GM12878 (cell line): ENCODE measurements at regions not wholly inside any gene's neighbourhood (a gene's known extent, or its start where the extent isn't known, plus 50 kb on each side); places are given as distances from the start of the nearest gene placed in this dataset.

ENCODE experiments used
- ATAC-seq: fragments of 200-7000 bp; cut with Tn5 transposase; 3 replicates; pipeline ENCODE4 v1.9.1; 2020; ENCODE audit warnings: mild to moderate bottlenecking, moderate library complexity
- BruUV-seq: library from RNA; stranded (reverse); fragments of 400-500 nt; replicated peaks from 2 replicates; lab custom pipeline; 2021; lab: Mats Ljungman, UMichigan
- CTCF ChIA-PET: fragments of 300-600 bp; sonication (Branson Sonifier 250); formaldehyde crosslinking; extraction: SDS; loops from one replicate; lab custom pipeline; 2021; ENCODE audit warnings: inconsistent platforms; lab: Yijun Ruan, JAX
- POLR2A ChIA-PET: fragments of 350-600 bp; formaldehyde crosslinking; extraction: SDS; loops from one replicate; lab custom pipeline; 2021; ENCODE audit warnings: inconsistent platforms; lab: Charles Lee
- RAD21 ChIA-PET: fragments of 300-600 bp; sonication (Branson Sonifier 250); formaldehyde crosslinking; loops from one replicate; lab custom pipeline; 2023; ENCODE audit warnings: antibody characterized with exemption; ENCODE audit not compliant: unreplicated experiment; lab: Charles Lee
- SMC1A ChIA-PET: fragments of 300-600 bp; sonication (Branson Sonifier 250); formaldehyde crosslinking; loops from one replicate; lab custom pipeline; 2023; ENCODE audit not compliant: unreplicated experiment, uncharacterized antibody; lab: Charles Lee
- DNase-seq: peaks from one replicate; pipeline ENCODE4 v3.0.0-alpha.2; 2011; ENCODE audit warnings: low read depth, low spot score
- FAIRE-seq: peaks from 3 replicates; lab custom pipeline; 2011; peaks lifted over from hg19 to GRCh38; lab: Jason Lieb, UNC
- H2AFZ ChIP-seq: 2 replicates; pipeline ENCODE4 v1.6.0; 2011; ENCODE audit warnings: low read depth, low read length, control low read depth; ENCODE audit not compliant: control insufficient read depth
- H3K27ac ChIP-seq: 2 replicates; pipeline ENCODE4 v1.5.1; 2011; ENCODE audit warnings: control low read depth; ENCODE audit not compliant: control insufficient read depth, insufficient read depth
- H3K27me3 ChIP-seq, 2 experiments: replicated peaks in 1 of 2; 2 replicates each; pipeline versions ENCODE4 v1.6.0 to v1.6.1; 2011; ENCODE audit warnings: low read length in 1 of 2; ENCODE audit not compliant: control insufficient read depth in 2 of 2, insufficient read depth in 2 of 2
- H3K36me3 ChIP-seq, 2 experiments: 2 replicates each; pipeline ENCODE4 v1.5.1; 2011; ENCODE audit warnings: low read length in 1 of 2; ENCODE audit not compliant: control insufficient read depth in 2 of 2, insufficient read depth in 2 of 2
- H3K4me1 ChIP-seq: 2 replicates; pipeline ENCODE4 v1.6.1; 2011; ENCODE audit warnings: mild to moderate bottlenecking, low read length, moderate library complexity, mixed read lengths; ENCODE audit not compliant: control insufficient read depth, insufficient read depth
- H3K4me2 ChIP-seq: 2 replicates; pipeline ENCODE4 v1.6.0; 2011; ENCODE audit warnings: control low read depth; ENCODE audit not compliant: control insufficient read depth, insufficient read depth
- H3K4me3 ChIP-seq: fragments of 200-600 bp; sonication (generic); 2 replicates; pipeline ENCODE4 v1.5.1; 2016
- H3K79me2 ChIP-seq: 2 replicates; pipeline ENCODE4 v1.6.0; 2011; ENCODE audit warnings: low read length; ENCODE audit not compliant: control insufficient read depth, insufficient read depth
- H3K9ac ChIP-seq: 2 replicates; pipeline ENCODE4 v1.8.0; 2011; ENCODE audit warnings: low read length, control low read depth, mixed read lengths; ENCODE audit not compliant: control insufficient read depth, insufficient read depth
- H3K9me3 ChIP-seq: replicated peaks from 3 replicates; pipeline ENCODE4 v1.5.1; 2011; ENCODE audit warnings: mild to moderate bottlenecking, low read length; ENCODE audit not compliant: control insufficient read depth, insufficient read depth
- H4K20me1 ChIP-seq: 2 replicates; pipeline ENCODE4 v1.6.0; 2011; ENCODE audit not compliant: control insufficient read depth, insufficient read depth
- CBX5 ChIP-seq: sonication (generic); IDR thresholded peaks from 2 replicates; pipeline ENCODE4 v1.6.1; 2016; ENCODE audit warnings: low read depth, moderate library complexity, mild to moderate bottlenecking, inconsistent platforms
- CHD1 ChIP-seq: IDR thresholded peaks from 2 replicates; pipeline ENCODE4 v1.6.1; 2012; ENCODE audit warnings: low read depth, low read length, improper control_type of control experiment
- CHD4 ChIP-seq: fragments of 200-600 bp; sonication (generic); IDR thresholded peaks from 2 replicates; pipeline ENCODE4 v1.6.1; 2016; ENCODE audit warnings: mild to moderate bottlenecking
- CUX1 ChIP-seq: IDR thresholded peaks from 2 replicates; pipeline ENCODE4 v1.6.1; 2012; ENCODE audit warnings: improper control_type of control experiment, low read depth, low read length; ENCODE audit not compliant: insufficient replicate concordance
- E4F1 ChIP-seq: fragments of 450-650 bp; IDR thresholded peaks from 2 replicates; pipeline ENCODE4 v1.6.1; 2018; ENCODE audit warnings: borderline replicate concordance, mild to moderate bottlenecking; ENCODE audit not compliant: partially characterized antibody
- ETV6 ChIP-seq, 2 experiments: fragments of 450-650 bp in 1 of 2; IDR thresholded peaks in 1 of 2; conservative IDR thresholded peaks in 1 of 2; 2 replicates each; pipeline ENCODE4 v1.6.1; 2014; ENCODE audit warnings: antibody characterized with exemption in 1 of 2, borderline replicate concordance in 1 of 2, low read depth in 1 of 2, mild to moderate bottlenecking in 1 of 2, moderate library complexity in 1 of 2
- IKZF2 ChIP-seq, 2 experiments: fragments of 450-650 bp; IDR thresholded peaks; 2 replicates each; pipeline ENCODE4 v1.6.1; 2017; ENCODE audit warnings: mild to moderate bottlenecking in 2 of 2, moderate library complexity in 2 of 2
- JUNB ChIP-seq: IDR thresholded peaks from 2 replicates; pipeline ENCODE4 v1.6.1; 2016; ENCODE audit warnings: antibody characterized with exemption, mild to moderate bottlenecking
- NBN ChIP-seq: fragments of 450-650 bp; IDR thresholded peaks from 2 replicates; pipeline ENCODE4 v1.6.1; 2016
- RFX5 ChIP-seq: IDR thresholded peaks from 2 replicates; pipeline ENCODE4 v1.6.1; 2011; ENCODE audit warnings: low read depth, low read length, improper control_type of control experiment
- TAF1 ChIP-seq: IDR thresholded peaks from 2 replicates; pipeline ENCODE4 v1.6.1; 2011; ENCODE audit warnings: mild to moderate bottlenecking, low read depth, low read length, borderline replicate concordance
- TCF3 ChIP-seq: IDR thresholded peaks from 2 replicates; pipeline ENCODE4 v1.6.1; 2012; ENCODE audit warnings: low read depth, mild to moderate bottlenecking, low read length, borderline replicate concordance; ENCODE audit not compliant: insufficient read depth
- WGBS: methylation state at CpG from one replicate; pipeline ENCODE4 v1.1.6; 2016; ENCODE audit warnings: low lambda C conversion rate; ENCODE audit not compliant: insufficient replicate concordance, insufficient coverage; ENCODE audit errors: missing lambda C conversion rate; 5-methylcytosine and 5-hydroxymethylcytosine counted together
- in situ Hi-C: fragments of 300-500 bp; cut with MboI; formaldehyde crosslinking; loops from 9 replicates; pipeline ENCODE4 v1.14.3; 2018; ENCODE audit warnings: mixed read lengths
- intact Hi-C: fragments of 100-400 bp; cut with micrococcal nuclease; formaldehyde crosslinking; loops from one replicate; pipeline ENCODE4 v1.14.2; 2022; ENCODE audit not compliant: unreplicated experiment

DNA sequence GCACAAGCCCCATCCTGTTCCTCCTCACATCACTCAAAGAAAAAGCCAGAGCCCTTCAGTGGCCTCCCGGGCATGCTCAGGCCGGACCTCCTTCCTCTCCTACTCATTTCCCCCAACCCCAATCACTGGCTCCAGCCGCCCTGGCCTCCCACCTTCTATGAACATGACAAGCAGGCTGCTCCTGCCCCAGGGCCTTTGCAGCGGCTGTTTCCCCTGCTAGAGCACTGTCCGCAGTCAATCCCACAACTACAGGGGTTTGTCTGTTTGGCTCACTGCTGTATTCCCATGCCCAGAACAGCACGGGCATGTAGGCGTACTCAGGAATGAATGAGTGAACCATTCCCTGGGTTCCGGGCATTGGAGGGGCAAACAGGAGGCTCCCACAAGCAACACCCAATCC is 139.8 kb upstream of the PRR20G start (continued):
- no peak for TF ChIP-seq CBX5
- TF ChIP-seq TAF1: no peak
- no peak for TF ChIP-seq NBN
- TF ChIP-seq ETV6 (conservative IDR thresholded peaks at IDR 0.05 in 1 of 2, IDR thresholded peaks at IDR 0.05 in 1 of 2; ENCODE audit: borderline replicate concordance in 1 of 2, low read depth in 1 of 2): no peak
- no peak for TF ChIP-seq CHD4
- TF ChIP-seq, all 136 proteins: peak for 0

DNA sequence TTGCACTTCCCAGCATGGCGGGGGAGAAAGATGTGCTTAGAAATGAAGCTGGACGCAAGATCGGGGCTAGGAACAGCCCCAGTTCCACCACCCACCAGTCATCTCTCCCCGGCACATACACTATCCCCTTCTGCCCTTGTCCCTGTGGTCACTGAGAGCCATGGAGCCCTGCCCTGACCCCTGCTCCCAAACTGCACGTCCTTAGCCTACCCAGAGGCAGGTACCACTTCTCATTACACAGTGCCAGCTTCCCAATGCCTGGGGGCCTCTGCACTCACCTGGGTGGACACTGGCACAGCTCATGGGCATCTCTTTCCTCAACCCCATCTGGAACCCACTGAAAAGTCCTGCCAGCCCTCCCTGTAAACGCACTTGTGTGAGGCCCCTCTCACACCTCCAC is 139.3 kb upstream of the PRR20G start:
- WGBS: 21% methylated on average over 6 of the region's 6 CpGs
- ATAC-seq: no peak
- no peak for TF ChIP-seq NBN
- TF ChIP-seq E4F1: no peak
- TF ChIP-seq TCF3: no peak
- no peak for TF ChIP-seq JUNB
- no peak for TF ChIP-seq IKZF2 (IDR thresholded peaks at IDR 0.05)
- TF ChIP-seq CHD1: no peak
- no peak for TF ChIP-seq RFX5
- TF ChIP-seq CUX1: no peak
- no peak overlapping the region for H3K27ac ChIP-seq
- no peaks in the 10 kb centered on the region; the same call in 1 of the 2 replicates for H4K20me1 ChIP-seq
- in situ Hi-C loops (no loop called here), intact Hi-C loops (no loop called here)
- no peaks in the 10 kb centered on the region for H3K4me1 ChIP-seq
- FAIRE-seq: no peak
- BruUV-seq: no TSS peak
- ChIA-PET POLR2A (no interaction called here), SMC1A (no interaction called here), CTCF (interaction anchor here (1.3 kb wide), 1 partner anchor 22 kb away, joined by 3 read pairs; no protein-coding TSS in a partner anchor), RAD21 (no interaction called here)
- H3K4me3 ChIP-seq: no peak overlapping the region
- H3K9me3 ChIP-seq: no peaks in the 10 kb centered on the region
- H3K27me3 ChIP-seq: peaks cover 2 to 4% of the 10 kb centered on the region in 2 experiments
- no peak for DNase-seq
- no peak overlapping the region for H3K4me2 ChIP-seq
- no peaks in the 10 kb centered on the region for H3K36me3 ChIP-seq
- no peak overlapping the region for H3K9ac ChIP-seq
- no peak overlapping the region for H2AFZ ChIP-seq
- H3K79me2 ChIP-seq: no peaks in the 10 kb centered on the region
